H7 (cell line): ENCODE measurements at regions not wholly inside any gene's neighbourhood (a gene's known extent, or its start where the extent isn't known, plus 50 kb on each side); places are given as distances from the start of the nearest gene placed in this dataset.

Source experiments
- DNase-seq: peaks from one replicate; pipeline ENCODE4 v3.0.0; 2012
- H3K27me3 ChIP-seq: 2 replicates; pipeline ENCODE4 v1.6.0; 2011; ENCODE audit warnings: mild to moderate bottlenecking, low read length; ENCODE audit not compliant: control insufficient read depth, insufficient read depth
- H3K36me3 ChIP-seq: replicated peaks from 2 replicates; pipeline ENCODE4 v1.5.1; 2011; ENCODE audit warnings: low read length; ENCODE audit not compliant: control insufficient read depth, insufficient read depth
- H3K4me3 ChIP-seq: 2 replicates; pipeline ENCODE4 v1.5.1; 2011; ENCODE audit warnings: low read depth, mild to moderate bottlenecking, control low read depth, low read length, moderate library complexity; ENCODE audit not compliant: insufficient read depth

DNA sequence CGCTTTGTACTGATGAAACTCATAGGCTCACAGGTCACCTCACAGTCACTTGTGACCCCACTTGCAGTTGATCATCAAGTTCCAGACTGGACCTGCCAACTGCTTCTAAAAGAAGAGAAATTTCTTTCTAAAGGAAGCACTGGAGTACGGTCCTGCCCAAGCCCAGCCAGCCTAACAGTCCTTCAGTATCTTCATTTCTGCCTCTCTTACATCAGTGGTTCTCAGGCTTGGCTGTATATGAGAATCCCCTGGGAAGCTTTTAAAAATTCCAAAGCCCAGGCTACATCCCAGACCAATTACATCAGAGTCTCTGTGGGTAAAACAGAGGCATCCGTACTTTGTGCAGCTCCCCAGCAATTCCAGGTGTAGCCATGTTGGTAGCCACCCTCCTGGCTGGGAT, 282.1 kb downstream of the NFIB start:
- Histone ChIP-seq H3K27me3 (no peaks in the 10 kb centered on the region), H3K4me3 (no peak overlapping the region), H3K36me3 (no peaks in the 10 kb centered on the region)
- DNase-seq, result no peak

DNA sequence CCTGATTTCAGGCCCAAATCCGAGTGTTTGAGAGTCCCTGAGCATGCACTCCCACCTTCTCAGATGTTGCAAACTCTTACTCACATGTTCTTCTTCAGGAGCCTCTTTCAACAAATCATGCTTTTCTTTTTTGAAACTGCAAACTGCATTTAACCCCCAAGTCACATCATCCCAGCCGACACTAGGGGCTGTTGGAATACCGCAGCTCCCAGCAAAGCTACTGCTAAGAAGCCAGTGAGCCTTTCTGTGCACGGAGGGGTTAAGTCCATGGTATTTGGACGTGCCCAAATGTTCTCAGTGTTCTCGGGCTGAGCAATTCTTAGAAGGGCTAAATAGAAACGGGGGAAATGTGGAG, 282.9 kb downstream of the NFIB start:
- H3K27me3 ChIP-seq, result no peaks in the 10 kb centered on the region
- H3K4me3 ChIP-seq, result no peak overlapping the region
- H3K36me3 ChIP-seq, result no peaks in the 10 kb centered on the region
- DNase-seq, result peak; percentile 55

DNA sequence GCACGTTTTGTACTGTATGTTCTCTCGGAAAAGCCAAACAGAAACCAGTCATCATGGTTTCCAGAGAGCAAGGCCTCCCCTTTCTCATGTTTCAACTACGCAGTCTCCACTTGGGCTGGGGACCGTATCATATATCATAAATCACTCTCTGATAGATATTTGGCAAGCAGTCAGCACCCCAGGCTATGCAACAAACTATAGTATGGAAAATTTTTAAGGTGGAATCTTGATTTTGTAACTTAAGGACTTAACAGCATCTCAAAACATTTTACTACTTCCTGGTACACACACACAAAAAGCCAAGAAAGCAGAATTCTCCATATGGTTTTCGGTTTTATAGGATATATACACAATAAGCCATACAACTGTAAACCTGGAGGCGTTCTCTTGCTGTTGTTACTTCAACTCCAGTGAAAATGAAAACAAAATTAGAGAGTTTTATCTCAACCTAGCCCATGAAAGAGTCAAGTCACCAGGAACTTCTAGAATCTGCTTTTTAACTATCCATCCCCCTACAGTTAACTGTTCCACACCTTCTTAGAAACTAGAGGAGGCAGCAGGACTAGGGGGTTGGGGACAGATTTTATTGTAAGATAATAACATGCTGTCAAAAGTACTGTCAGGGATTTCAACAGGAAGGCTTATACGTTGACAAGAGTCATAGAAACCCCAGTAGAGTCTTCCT, 283.4 kb downstream of the NFIB start:
- H3K36me3 ChIP-seq, result no peaks in the 10 kb centered on the region
- H3K27me3 ChIP-seq, result no peaks in the 10 kb centered on the region
- no peak overlapping the region for H3K4me3 ChIP-seq
- DNase-seq, result no peak

DNA sequence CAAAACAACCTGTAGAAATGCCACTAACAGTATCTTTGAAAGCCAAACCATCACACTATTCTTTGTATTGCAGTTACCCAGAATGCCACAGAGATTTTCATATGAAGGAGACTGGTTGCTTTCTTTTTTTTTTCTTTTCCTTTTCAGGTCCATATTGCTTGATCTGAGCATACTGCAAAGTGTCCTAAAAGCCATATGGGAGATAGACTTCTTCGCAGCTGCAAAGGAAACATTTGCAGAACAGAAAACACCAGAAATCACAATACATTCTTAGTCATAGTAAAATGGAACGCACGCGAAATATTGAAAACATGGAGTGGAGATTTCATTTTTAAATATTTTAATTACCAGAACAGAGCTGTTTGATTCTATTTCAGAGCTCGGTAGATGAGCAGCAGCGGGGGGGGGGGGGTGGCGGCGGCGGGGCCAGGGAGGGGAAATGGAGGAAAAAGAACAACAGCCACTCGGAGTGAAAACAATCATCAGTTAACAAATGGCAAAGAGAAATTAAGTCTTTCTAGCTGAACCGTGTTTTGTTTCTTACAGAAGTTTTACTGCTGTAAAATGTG, 284.1 kb downstream of the NFIB start:
- no peaks in the 10 kb centered on the region for H3K36me3 ChIP-seq
- DNase-seq, result no peak
- no peaks in the 10 kb centered on the region for H3K27me3 ChIP-seq
- H3K4me3 ChIP-seq, result no peak overlapping the region

DNA sequence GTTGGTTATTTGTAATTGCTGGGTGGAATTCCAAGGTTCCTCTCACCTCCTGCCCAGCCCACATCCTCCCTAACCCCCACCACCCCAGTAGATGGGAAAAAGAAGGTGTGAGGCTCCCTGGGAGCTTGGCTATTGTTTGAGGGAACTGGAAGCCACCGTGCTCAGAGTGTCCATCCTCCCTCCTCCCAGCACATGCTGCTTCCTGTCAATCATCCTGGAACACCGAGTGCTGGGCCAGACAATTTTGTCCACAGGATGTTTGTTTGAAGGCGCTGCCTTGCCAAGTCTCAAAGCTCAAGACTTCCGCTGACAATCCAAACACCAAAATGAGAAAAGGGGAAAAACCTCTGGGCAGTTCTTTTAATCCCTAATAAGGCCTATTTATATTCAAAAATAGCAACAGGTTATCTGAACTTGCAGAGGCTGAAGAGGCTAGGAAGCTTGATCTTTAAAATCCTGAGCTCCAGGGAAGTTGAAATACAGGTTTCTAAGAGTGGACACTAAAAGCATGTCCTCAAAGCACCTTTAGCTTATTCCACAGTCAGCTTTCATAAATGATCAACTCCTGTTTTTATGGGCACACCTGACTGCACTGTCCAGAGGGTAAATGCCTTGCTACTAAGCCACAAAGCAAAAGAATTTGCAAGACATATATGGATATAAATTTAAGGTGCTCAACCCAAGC, 286.7 kb downstream of the NFIB start:
- no peaks in the 10 kb centered on the region for H3K36me3 ChIP-seq
- H3K27me3 ChIP-seq, result no peaks in the 10 kb centered on the region
- peak; percentile 16 for DNase-seq
- H3K4me3 ChIP-seq, result no peak overlapping the region

DNA sequence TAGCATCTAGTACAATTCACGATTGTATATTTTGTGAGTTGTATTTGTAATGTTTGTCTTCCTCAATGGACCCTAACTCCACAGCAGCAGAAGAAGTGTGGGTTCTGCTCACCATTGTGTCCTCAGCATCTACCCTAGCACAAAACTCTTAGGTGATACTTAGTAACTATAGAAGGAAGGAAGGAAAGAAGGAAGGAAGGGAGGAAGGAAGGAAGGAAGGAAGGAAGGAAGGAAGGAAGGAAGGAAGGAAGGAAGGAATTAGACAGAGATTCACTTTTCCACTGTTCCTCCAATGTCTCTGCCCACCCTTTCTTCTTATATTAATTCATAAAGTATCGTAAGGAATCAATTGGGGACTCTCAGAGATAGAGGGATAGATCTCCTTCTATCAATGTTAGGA, 288.2 kb downstream of the NFIB start:
- H3K27me3 ChIP-seq, result no peaks in the 10 kb centered on the region
- no peak overlapping the region for H3K4me3 ChIP-seq
- DNase-seq, result no peak
- H3K36me3 ChIP-seq, result no peaks in the 10 kb centered on the region

DNA sequence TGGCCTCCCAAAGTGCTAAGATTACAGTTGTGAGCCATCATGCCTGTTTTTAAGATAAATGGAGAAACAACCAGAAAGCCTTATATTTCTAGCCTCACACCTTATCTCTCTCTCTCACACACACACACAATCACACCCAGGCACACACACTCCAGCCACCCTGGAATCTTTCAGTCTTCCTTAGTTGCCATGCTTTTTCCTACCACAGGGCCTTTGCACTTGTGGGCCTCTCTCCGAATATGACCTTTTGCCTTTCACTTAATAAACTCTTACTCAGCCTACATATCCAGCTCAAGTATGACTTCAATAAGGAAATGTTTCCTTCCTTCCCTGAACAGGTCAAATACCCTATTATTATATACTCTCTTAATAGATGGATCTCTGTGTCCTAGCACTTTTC, 290.7 kb downstream of the NFIB start:
- no peak overlapping the region for H3K4me3 ChIP-seq
- no peaks in the 10 kb centered on the region for H3K27me3 ChIP-seq
- no peak for DNase-seq
- no peaks in the 10 kb centered on the region for H3K36me3 ChIP-seq

DNA sequence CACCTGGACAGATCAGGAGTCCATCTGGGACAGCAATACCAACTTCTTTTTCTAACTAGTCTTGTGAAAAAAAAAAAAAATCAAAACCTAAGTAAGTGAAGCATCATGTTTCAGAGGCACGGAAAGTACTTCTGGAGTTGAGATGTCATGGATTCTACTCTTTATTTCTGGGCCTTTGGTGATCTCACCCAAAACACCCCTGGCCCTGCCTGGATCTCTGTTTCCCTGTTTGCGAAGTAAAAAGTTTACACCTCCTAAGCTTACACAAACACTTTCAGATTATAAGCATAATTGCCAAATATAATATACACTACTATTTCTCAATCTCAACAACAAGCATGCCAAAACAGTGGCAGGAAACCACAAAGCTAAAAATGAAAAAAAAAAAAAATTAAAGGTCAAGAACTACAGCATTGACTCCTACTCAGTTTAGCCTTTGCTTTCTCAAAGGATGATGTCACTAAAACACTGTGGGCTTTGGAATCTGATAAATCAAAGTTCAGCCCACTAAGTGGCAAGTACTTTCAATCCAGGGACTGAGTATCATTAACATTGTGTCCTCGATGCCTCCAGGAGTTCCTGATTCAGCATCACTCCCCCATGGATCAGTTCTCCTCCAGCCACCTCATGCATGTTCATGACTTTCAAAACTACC, 291.9 kb downstream of the NFIB start:
- no peaks in the 10 kb centered on the region for H3K36me3 ChIP-seq
- H3K27me3 ChIP-seq, result no peaks in the 10 kb centered on the region
- H3K4me3 ChIP-seq, result no peak overlapping the region
- no peak for DNase-seq

DNA sequence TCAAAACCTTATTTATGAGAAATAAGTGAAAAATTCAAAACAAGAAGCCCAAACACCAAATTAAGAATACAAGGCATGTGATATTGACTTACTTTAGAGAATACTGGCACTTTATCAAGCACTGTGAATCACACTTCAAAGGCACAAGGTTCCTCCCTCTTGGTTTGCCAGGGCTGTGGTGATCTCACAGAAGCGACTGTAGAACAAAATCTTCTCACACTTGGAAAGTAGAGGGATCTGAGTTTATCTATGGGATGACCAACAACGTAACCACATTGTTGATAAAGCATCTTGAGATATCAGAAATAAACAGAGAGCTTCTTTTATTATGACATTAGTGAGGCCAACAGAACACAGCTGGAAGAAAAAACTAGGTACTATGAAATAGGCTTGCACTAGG, 295.9 kb downstream of the NFIB start:
- Histone ChIP-seq H3K36me3 (no peaks in the 10 kb centered on the region), H3K27me3 (no peaks in the 10 kb centered on the region), H3K4me3 (no peak overlapping the region)
- no peak for DNase-seq

DNA sequence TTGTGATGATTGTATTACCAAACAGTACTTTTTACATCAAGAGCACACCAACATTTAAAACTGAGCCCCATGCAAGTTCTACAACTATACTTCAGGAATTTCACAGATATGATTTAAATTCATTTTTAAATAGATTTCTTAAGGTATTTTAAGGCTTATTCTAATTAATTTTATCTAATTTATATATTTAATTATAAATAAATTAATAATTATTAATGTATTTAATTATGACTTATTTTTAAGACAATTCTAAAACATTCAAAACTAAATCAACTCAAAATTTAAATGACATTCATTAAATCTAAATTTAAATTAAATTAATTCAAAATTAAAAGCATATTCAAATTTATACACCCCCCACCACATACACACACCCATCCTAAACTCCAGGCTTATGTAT, 299.2 kb downstream of the NFIB start:
- no peak for DNase-seq
- Histone ChIP-seq H3K4me3 (no peak overlapping the region), H3K27me3 (no peaks in the 10 kb centered on the region), H3K36me3 (no peaks in the 10 kb centered on the region)

DNA sequence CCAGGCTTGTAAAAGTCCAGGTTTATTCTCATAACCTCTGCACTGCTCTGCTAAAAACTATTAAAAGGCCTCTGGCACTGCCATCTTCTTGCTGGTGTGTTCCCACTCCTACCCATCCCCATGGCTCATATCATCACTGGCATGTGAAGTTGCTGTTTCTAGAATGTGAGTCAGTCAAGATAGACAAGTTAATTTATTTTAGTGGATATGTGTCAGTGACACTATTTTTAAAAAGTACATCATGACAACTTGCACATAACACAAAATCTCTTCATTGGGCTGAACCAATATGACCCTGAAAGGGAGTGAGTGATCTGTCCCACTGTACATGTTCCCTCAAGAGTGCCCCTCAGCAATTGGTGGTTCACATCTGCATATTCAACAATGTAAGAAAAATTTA, 299.7 kb downstream of the NFIB start:
- no peak overlapping the region for H3K4me3 ChIP-seq
- no peaks in the 10 kb centered on the region for H3K27me3 ChIP-seq
- H3K36me3 ChIP-seq, result no peaks in the 10 kb centered on the region
- DNase-seq, result no peak

DNA sequence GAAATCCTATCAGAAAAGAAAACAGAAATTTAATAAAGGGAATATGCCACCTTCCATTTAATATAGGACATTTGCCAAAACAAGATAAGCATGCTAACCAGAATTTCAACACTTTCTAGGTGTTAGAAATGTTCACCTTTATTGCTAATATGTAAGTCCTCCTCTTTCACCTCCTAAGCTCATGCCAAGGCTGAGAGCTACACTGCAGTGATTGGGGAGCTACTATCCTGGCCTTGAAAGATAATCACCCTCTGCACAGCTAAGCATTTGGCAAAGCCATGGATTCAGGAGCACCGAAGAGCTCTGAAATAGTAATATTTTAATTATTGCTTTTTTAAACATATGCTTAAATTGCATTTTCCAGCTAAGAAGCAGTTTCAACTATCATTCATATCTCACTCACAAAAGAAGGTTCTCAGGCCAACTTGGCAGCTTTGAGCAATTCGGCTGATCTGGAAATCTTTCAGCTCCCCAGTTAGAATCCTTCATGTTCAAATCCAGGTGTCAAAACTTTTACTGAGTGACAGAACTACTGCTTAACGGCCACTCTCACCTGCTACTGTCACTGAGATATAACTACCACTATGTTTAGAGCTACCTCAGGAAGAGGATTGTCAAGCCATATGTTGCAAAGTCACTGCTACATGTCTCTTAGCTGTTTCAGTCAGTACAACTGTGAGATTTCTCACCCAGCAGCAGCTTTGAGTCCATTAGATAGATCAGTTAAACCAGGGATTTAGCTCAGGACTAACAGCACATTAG, 302.0 kb downstream of the NFIB start:
- no peak for DNase-seq
- no peak overlapping the region for H3K4me3 ChIP-seq
- H3K27me3 ChIP-seq, result no peaks in the 10 kb centered on the region
- no peaks in the 10 kb centered on the region for H3K36me3 ChIP-seq

DNA sequence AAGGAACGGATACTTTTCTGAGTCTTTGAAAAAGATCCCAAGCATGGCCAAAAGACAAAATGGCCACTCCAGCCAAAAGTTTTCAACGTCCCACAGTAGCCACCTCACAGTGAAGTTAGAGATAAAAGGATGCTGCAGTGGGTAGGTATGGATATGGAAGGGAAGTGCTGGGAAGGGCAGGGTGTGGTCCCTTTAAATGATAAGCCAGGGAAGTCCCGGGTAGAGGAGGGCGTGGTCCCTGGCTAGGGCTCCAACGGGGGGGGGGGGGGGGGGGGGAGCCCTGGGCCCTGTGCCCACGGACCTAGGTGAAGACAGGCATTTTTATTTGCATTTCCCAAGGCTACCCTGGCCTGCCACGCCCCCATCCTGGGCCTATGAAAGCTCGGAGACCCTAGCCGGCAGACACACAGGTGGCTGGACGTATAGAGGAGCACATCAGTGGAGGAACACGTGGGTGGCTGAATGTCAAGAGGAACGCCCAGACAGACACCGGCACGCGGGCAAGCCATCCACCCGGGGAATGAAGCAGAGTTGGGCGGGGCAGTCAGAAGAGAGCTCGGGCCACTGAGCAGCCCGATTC, 306.7 kb downstream of the NFIB start:
- no peaks in the 10 kb centered on the region for H3K27me3 ChIP-seq
- no peak overlapping the region for H3K4me3 ChIP-seq
- H3K36me3 ChIP-seq, result no peaks in the 10 kb centered on the region
- no peak for DNase-seq

DNA sequence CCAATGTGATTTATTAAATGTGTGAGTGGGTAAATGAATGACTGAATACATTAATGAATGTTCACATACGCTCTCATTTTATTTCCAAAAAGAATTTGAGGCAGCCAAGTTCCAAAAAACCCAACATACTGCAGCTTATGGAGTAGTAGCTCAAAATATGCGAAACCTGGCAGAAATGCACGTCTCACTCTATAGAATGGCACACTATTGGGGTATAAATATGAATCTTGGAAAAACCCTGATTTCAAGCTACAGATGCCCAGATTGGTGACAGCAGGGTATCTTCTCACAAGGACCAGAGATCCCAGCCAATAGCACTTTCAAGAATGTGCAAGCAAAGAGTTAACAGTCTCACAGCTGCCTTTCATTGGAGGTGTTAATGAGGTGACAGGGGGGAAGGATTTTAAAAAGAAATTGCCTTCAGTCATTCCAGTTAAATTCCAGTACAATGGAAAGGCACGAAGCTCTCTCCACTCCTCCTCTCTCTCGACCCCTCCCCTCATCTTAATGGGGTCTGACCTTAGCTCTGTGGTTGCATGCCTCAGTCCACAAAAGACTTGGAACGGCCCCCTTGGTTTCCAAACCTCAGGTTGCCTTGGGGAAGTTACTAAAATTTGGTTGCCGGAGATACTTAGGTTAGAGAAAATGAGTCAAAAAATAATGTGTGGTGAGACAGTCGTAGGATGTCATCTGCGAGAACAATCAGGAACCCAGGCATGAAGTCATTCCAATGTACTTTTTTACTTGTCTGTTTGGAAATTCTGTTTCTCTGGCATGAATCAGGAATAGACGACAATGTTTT, 307.4 kb downstream of the NFIB start:
- no peak overlapping the region for H3K4me3 ChIP-seq
- DNase-seq, result peak; percentile 15
- H3K27me3 ChIP-seq, result no peaks in the 10 kb centered on the region
- no peaks in the 10 kb centered on the region for H3K36me3 ChIP-seq
